ENCODE measurements at regions not wholly inside any gene's neighbourhood (a gene's known extent, or its start where the extent isn't known, plus 50 kb on each side); places are given as distances from the start of the nearest gene placed in this dataset.

GRCh38 chr5:8123559-8123958, 254.6 kb downstream of the MTRR start:
- no peak for TF ChIP-seq CTCF (conservative IDR thresholded peaks at IDR 0.05 in 1 of 2, IDR thresholded peaks at IDR 0.05 in 1 of 2; ENCODE audit: extremely low read depth in 1 of 2, insufficient read depth in 1 of 2, low read depth in 1 of 2, low read length in 2 of 2)
- no peak for TF ChIP-seq EZH2 (IDR thresholded peaks at IDR 0.05; ENCODE audit: borderline replicate concordance, low read length)
